EL (cell line): ENCODE measurements at regions not wholly inside any gene's neighbourhood (a gene's known extent, or its start where the extent isn't known, plus 50 kb on each side); places are given as distances from the start of the nearest gene placed in this dataset.

ENCODE experiments used
- DNase-seq: peaks from one replicate; pipeline ENCODE4 v3.0.0-alpha.2; 2016

DNA sequence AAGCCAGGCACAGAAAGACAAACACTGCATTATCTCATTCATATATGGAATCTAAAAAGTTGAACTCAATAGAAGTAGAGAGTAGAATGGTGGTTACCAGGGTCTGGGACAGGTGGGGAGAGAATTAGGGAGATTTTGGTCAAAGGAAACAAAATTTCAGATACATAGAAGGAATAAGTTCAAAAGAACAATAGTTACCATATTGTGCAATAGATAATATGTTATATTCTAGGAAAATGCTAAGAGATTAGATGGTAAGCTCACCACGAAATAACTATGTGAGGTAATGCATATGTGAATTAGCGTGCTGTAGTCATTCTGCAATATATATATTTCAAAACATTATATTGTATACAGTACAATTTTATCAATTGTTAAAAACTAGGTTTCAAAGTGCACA is 442.5 kb downstream of the KCNH5 start:
- DNase-seq: no peak

DNA sequence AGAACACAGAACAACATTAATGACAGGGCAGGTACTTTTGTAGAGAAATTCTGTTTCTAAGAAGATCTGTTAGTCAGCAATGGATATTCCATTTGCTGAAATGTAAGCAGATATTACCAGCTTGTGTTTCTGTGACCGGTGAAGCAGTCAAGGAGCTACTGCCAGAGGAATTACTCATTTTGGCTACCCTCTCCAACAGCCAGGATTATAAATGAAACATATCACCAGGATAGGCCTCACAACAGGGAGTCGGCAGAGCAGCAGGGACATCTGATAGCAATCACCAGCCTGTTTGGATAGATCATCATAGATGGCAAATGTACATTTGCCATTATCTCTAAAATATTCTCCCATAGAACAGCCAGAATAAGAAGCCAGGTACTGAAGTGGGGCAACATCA is 440.7 kb downstream of the KCNH5 start:
- no peak for DNase-seq

DNA sequence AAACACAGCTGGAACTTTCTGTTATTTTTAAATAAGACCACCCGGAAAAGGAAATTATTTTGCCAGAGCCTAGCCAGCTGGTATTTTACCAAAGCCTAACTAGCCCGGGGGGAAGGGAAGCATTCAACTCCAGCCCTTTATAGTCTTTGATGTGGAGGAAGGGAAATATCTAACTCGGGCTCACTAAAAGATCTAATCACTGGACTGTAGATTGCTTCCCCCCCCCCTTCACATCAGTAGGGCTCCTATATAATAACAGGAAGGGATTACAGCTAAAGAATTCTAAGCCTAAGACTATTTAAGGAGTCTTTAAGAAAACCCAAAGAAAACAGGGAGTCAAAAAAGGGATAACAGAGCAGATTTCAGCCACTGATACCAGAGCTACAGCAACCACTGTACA is 431.1 kb downstream of the KCNH5 start:
- no peak for DNase-seq

DNA sequence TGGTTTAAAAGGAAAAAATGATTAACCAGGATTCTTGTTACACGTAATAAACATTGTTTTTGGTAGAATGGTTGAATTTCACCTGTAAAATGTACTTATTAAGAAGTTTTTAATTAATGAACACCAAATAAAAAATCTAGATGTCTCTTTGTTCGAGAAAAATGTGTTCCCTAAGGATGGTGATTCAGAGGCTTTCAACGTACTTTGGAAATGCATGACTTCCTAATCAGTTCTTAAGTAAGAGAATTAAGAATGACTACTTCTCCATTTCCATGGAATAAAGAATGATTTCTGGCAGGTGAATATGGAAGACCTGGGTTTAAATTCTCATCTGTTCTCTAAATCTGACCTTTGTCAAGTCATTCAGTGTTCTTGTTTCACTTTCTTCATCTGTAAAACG is 428.6 kb downstream of the KCNH5 start:
- no peak for DNase-seq

DNA sequence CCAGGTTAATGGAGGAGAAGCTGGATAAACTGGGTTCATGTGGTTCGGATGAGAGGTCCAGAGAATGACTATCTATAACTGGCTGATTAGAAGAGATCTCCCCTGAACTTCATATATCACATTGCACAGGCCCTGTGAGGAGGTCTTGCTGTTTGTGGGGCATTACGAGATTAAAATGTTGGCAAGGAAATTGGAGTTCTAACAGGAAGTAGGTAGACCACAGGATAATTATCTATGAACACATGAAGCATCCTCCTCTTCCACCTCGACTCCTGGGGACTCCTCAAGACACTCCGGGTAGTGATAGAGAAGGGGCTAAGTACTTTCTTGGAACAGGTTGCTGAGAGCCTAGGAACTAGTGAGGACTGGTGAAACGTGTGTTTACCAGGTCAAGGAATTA is 418.8 kb downstream of the KCNH5 start:
- no peak for DNase-seq

DNA sequence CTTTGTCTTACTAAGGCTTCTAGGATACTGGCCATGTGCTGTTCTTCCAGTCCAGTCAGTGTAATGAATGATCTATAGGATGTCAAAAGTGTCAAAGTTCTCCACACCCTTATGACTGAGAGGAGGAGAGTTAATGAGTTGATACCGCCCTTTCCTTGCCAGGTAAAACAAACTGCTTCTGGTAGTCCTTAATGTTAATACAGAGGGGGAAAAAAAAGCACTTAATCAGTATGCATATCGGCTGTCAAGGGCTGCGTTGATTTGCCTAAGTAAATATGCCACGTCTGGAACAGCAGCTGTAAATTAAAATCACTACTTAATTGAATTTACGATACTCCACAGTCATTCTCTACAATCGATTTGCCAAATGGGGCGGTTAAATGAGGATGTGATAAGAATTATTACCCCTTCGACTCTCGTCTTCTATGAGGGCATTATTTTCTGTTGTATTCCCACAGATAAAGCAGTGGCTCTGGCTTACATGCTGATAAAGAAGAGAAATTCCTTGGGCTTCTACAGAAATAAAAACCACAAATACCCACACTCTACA is 416.0 kb downstream of the KCNH5 start:
- DNase-seq: no peak

DNA sequence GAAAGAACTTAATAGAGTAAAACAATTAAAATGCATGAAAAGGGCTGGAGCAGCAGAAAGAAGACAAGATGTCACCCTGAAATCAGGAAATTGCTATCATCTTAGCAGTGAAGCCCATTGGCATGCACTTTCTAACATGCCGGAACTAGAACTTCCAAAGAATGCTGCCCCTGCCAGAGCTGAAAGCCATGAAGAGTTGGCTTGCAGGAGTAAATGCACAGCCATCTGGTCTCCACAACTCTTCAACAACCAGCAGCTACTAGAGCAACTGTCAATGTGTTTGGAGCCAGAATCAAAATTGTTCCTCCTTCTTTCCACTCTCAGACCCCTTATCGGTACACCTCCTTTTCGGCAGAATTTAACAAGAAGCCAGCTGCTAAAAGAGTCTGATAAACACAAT is 414.1 kb downstream of the KCNH5 start:
- DNase-seq: no peak

DNA sequence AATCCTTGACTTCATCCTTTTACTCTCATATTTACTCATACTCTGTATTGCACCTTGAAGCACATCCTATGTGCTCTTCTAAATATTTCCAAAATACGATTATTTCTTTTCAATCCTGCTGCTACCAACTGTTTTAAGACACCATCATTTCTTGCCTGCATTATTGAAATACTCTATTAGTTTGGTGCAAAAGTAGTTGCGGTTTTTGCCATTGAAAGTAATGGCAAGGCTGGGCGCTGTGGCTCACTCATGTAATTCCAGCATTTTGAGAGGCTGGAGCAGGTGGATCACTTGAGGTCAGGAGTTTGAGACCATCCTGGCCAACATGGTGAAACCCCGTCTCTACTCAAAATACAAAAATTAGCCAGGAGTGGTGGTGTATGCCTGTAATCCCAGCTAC is 412.5 kb downstream of the KCNH5 start:
- no peak for DNase-seq

DNA sequence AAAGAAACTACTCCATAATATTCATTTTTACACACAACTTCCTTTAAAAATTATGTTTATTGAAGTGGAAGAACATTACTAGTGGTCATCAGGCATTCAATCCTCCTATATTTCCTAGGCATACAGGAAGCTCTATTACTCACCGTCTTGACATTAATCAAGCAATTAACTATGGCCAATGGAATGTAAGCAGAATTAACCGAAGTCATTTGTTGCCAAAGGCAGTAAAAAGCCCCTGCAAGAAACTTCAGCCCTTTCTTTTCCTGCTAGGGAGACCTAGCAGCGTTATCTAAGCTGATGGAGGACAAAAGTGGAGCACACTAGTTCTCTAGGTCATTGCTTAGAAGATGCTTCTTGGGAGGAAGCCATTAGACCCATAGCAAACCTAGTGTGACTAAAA is 399.6 kb downstream of the KCNH5 start:
- DNase-seq: peak; percentile 54
